Immature natural killer cell (primary cell): ENCODE measurements at regions not wholly inside any gene's neighbourhood (a gene's known extent, or its start where the extent isn't known, plus 50 kb on each side); places are given as distances from the start of the nearest gene placed in this dataset.
"Not testable (repeated sequence)": the region's sequence is repeated elsewhere in the genome, so short reads cannot be mapped to it uniquely, and the experiment has no call there.

Source experiments
- DNase-seq, 3 donors: peaks; one replicate each; pipeline ENCODE4 v3.0.0; 2022; ENCODE audit warnings: mixed read lengths in 1 of 3
- H3K27ac Mint-ChIP-seq, 6 donors: one replicate each; pipeline ENCODE4 v1.8.0; 2020; ENCODE audit warnings: mixed read lengths in 6 of 6, mild to moderate bottlenecking in 5 of 6, inconsistent platforms in 4 of 6, moderate library complexity in 3 of 6
- H3K27me3 Mint-ChIP-seq, 3 donors: one replicate each; pipeline ENCODE4 v1.8.0; 2020 to 2021; ENCODE audit warnings: low read depth in 3 of 3, mild to moderate bottlenecking in 3 of 3, mixed read lengths in 3 of 3, moderate library complexity in 3 of 3, inconsistent platforms in 1 of 3
- H3K36me3 Mint-ChIP-seq, 3 donors: one replicate each; pipeline ENCODE4 v1.8.0; 2020; ENCODE audit warnings: mixed read lengths in 3 of 3, inconsistent platforms in 2 of 3, mild to moderate bottlenecking in 2 of 3
- H3K4me1 Mint-ChIP-seq, 2 donors: one replicate each; pipeline ENCODE4 v1.8.0; 2020; ENCODE audit warnings: inconsistent platforms in 2 of 2, mild to moderate bottlenecking in 2 of 2, mixed read lengths in 2 of 2, moderate library complexity in 1 of 2
- H3K4me3 Mint-ChIP-seq, 5 donors: one replicate each; pipeline ENCODE4 v1.8.0; 2020; ENCODE audit warnings: mild to moderate bottlenecking in 5 of 5, mixed read lengths in 5 of 5, inconsistent platforms in 3 of 5, moderate library complexity in 3 of 5
- H3K9me3 Mint-ChIP-seq, 6 donors: one replicate each; pipeline ENCODE4 v1.8.0; 2020; ENCODE audit warnings: mild to moderate bottlenecking in 6 of 6, mixed read lengths in 6 of 6, inconsistent platforms in 4 of 6, moderate library complexity in 3 of 6

GRCh38 chr5:82905986-82906385 is 171.2 kb downstream of the TMEM167A start:
- H3K4me1 Mint-ChIP-seq = no peaks in the 10 kb centered on the region
- H3K9me3 Mint-ChIP-seq = peaks cover 4 to 18% (median 7%) of the 10 kb centered on the region in 6 donors
- H3K27me3 Mint-ChIP-seq = peaks cover 2 to 4% (median 2%) of the 10 kb centered on the region in 3 donors
- H3K27ac Mint-ChIP-seq = no peak overlapping the region
- no peak overlapping the region for H3K4me3 Mint-ChIP-seq
- H3K36me3 Mint-ChIP-seq = no peaks in the 10 kb centered on the region
- no peak for DNase-seq

GRCh38 chr5:82901281-82901888 is 175.8 kb downstream of the TMEM167A start:
- no peaks in the 10 kb centered on the region for H3K4me1 Mint-ChIP-seq
- H3K36me3 Mint-ChIP-seq = no peaks in the 10 kb centered on the region
- no peak overlapping the region for H3K4me3 Mint-ChIP-seq
- peaks cover 4 to 18% (median 8%) of the 10 kb centered on the region in 6 donors for H3K9me3 Mint-ChIP-seq
- DNase-seq = no peak
- H3K27ac Mint-ChIP-seq = no peak overlapping the region
- peaks cover 2 to 5% (median 4%) of the 10 kb centered on the region in 3 donors for H3K27me3 Mint-ChIP-seq

DNA sequence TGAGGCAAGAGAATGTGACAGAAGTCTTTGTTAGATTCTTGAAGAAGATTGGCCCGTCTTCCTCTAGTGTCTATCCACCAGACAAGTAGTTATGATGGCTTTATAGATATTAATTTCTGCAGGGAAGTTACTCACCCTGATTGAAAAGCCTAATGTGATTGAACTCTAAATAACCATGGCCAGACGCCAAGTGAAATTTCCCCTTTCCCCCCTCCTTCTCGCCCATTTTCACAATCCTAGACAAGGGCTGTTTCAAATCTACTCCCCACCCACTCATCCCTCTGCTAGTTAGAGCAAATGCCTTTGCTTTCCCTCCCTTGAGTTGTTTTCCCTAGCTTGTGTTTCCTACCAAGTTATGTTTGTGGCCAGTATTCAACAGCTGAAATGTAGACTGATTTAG is 182.5 kb downstream of the TMEM167A start:
- no peak for DNase-seq
- Mint-ChIP-seq H3K27ac (no peak overlapping the region), H3K9me3 (peaks cover 0 to 6% (median 0%) of the 10 kb centered on the region in 6 donors), H3K27me3 (peaks cover 0 to 4% (median 3%) of the 10 kb centered on the region in 3 donors), H3K4me3 (no peak overlapping the region), H3K4me1 (no peaks in the 10 kb centered on the region), H3K36me3 (no peaks in the 10 kb centered on the region)

GRCh38 chr5:82889088-82889487 is 188.1 kb downstream of the TMEM167A start:
- Mint-ChIP-seq H3K4me3 (no peak overlapping the region), H3K9me3 (peaks cover 0 to 6% (median 0%) of the 10 kb centered on the region in 6 donors), H3K27me3 (peaks cover 0 to 2% (median 2%) of the 10 kb centered on the region in 3 donors), H3K27ac (no peak overlapping the region), H3K4me1 (no peaks in the 10 kb centered on the region), H3K36me3 (no peaks in the 10 kb centered on the region)
- DNase-seq = no peak

DNA sequence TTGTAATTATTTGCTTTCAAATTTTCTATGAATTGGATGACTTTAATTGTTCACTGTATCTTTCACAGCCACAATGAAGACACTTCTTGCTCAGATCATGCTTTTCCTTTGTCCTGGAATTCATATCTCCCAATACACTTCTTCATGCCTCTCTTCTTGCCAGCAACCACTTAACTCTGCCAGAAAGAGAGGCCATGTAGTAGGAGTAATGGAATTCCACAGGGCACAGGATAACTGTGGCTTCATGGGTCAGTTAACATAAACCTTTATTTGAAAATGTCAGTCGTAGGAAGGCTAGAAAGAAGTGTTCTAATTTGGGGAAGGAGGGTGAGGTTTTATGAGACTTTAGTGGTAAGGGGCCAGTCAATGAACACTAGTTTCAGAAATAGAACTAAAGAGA is 190.3 kb downstream of the TMEM167A start:
- Mint-ChIP-seq H3K9me3 (peaks cover 0 to 6% (median 0%) of the 10 kb centered on the region in 6 donors), H3K27ac (no peak overlapping the region), H3K27me3 (peaks cover 0 to 2% (median 0%) of the 10 kb centered on the region in 3 donors), H3K4me1 (no peaks in the 10 kb centered on the region), H3K36me3 (no peaks in the 10 kb centered on the region), H3K4me3 (no peak overlapping the region)
- DNase-seq = no peak

- H3K27ac Mint-ChIP-seq = no peak overlapping the region
- no peaks in the 10 kb centered on the region for H3K36me3 Mint-ChIP-seq
- DNase-seq = no peak
- peaks cover 0 to 5% (median 0%) of the 10 kb centered on the region in 6 donors for H3K9me3 Mint-ChIP-seq
- no peaks in the 10 kb centered on the region for H3K4me1 Mint-ChIP-seq
- peaks cover 0 to 2% (median 0%) of the 10 kb centered on the region in 3 donors for H3K27me3 Mint-ChIP-seq
- peak overlapping the region in 1 of 5 donors; percentile 47 for H3K4me3 Mint-ChIP-seq
These were observed 191.4 kb downstream of the TMEM167A start for GRCh38 chr5:82885627-82886389.

GRCh38 chr5:82884821-82885471 is 192.2 kb downstream of the TMEM167A start:
- no peaks in the 10 kb centered on the region for H3K4me1 Mint-ChIP-seq
- H3K36me3 Mint-ChIP-seq = no peaks in the 10 kb centered on the region
- no peak overlapping the region for H3K4me3 Mint-ChIP-seq
- H3K27ac Mint-ChIP-seq = no peak overlapping the region
- H3K27me3 Mint-ChIP-seq = peaks cover 0 to 2% (median 0%) of the 10 kb centered on the region in 3 donors
- no peak for DNase-seq
- H3K9me3 Mint-ChIP-seq = peaks cover 3 to 8% (median 6%) of the 10 kb centered on the region in 6 donors

DNA sequence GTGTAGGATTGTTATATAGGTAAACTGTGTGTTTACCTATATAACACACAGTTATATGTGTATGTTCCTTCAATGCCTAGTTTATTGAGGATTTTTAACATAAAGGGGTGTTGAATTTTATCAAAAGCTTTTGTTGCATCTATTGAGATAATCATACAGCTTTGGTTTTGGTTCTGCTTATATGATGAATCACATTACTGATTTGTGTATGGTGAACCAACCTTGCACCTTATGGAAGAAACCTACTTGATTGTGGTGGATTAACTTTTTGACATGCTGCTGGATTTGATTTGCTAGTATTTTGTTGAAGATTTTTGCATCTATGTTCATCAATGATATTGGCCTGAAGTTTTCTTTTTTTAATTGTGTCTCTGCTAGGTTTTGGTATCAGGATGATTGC is 194.9 kb downstream of the TMEM167A start:
- Mint-ChIP-seq H3K36me3 (peaks cover 0 to 4% (median 0%) of the 10 kb centered on the region in 3 donors), H3K27me3 (peaks cover 0 to 2% (median 2%) of the 10 kb centered on the region in 3 donors), H3K9me3 (peaks cover 14 to 25% (median 17%) of the 10 kb centered on the region in 6 donors), H3K4me3 (no peak overlapping the region), H3K27ac (no peak overlapping the region), H3K4me1 (no peaks in the 10 kb centered on the region)
- no peak for DNase-seq

DNA sequence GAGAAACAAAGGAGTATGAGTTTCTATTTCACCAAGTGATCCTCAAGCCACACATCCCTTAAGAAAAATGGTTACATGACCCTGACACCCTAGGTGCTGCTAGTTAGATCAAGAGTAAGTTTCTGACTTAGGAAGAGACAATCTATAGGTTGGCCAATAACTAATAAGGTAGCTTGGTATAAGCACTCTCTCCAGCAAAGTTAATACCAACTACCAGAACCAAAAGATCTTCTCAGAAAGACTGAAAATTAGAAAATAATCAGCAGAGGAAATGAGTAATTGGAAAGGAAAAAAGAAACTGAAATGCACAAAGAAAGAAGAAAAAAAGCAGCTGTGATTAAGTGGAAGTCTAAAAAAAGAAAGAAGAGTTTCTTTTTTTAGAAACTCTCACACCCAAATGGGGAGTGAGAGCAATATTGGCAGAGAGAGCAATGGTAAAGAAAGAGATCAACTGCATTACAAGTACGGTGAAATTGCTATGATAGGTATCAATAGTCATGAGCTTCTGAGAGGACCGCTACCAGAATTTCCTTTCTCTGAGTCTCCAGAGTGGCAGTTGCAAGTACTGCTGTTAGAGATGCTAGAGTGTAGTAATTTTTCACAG is 195.5 kb downstream of the TMEM167A start:
- Mint-ChIP-seq H3K27me3 (peaks cover 0 to 2% (median 0%) of the 10 kb centered on the region in 3 donors), H3K4me1 (no peaks in the 10 kb centered on the region), H3K27ac (no peak overlapping the region), H3K4me3 (no peak overlapping the region), H3K36me3 (peaks cover 0 to 4% (median 0%) of the 10 kb centered on the region in 3 donors), H3K9me3 (peaks cover 14 to 31% (median 18%) of the 10 kb centered on the region in 6 donors)
- no peak for DNase-seq

GRCh38 chr5:82879089-82879488 is 198.1 kb downstream of the TMEM167A start:
- Mint-ChIP-seq H3K27me3 (peaks cover 0 to 2% (median 0%) of the 10 kb centered on the region in 3 donors), H3K36me3 (peaks cover 0 to 4% (median 0%) of the 10 kb centered on the region in 3 donors), H3K4me1 (no peaks in the 10 kb centered on the region), H3K27ac (no peak overlapping the region), H3K9me3 (peaks cover 14 to 32% (median 18%) of the 10 kb centered on the region in 6 donors), H3K4me3 (no peak overlapping the region)
- DNase-seq = no peak

GRCh38 chr5:82873452-82873851 is 203.7 kb downstream of the TMEM167A start:
- no peaks in the 10 kb centered on the region for H3K36me3 Mint-ChIP-seq
- H3K4me3 Mint-ChIP-seq = no peak overlapping the region
- no peak for DNase-seq
- H3K9me3 Mint-ChIP-seq = peaks cover 0 to 15% (median 5%) of the 10 kb centered on the region in 6 donors
- no peaks in the 10 kb centered on the region for H3K4me1 Mint-ChIP-seq
- no peak overlapping the region for H3K27ac Mint-ChIP-seq
- H3K27me3 Mint-ChIP-seq = peaks cover 0 to 2% (median 0%) of the 10 kb centered on the region in 3 donors

- H3K9me3 Mint-ChIP-seq = peaks cover 0 to 15% (median 4%) of the 10 kb centered on the region in 6 donors
- H3K27ac Mint-ChIP-seq, DNase-seq, H3K4me3 Mint-ChIP-seq, H3K36me3 Mint-ChIP-seq, H3K4me1 Mint-ChIP-seq, H3K27me3 Mint-ChIP-seq: not testable (repeated sequence)
These were observed 204.6 kb downstream of the TMEM167A start for GRCh38 chr5:82872321-82873288.

GRCh38 chr5:82865625-82866024 is 211.6 kb downstream of the TMEM167A start:
- Mint-ChIP-seq H3K36me3 (no peaks in the 10 kb centered on the region), H3K9me3 (peaks cover 0 to 5% (median 0%) of the 10 kb centered on the region in 6 donors), H3K27ac (no peak overlapping the region), H3K4me1 (no peaks in the 10 kb centered on the region), H3K4me3 (no peak overlapping the region), H3K27me3 (no peaks in the 10 kb centered on the region)
- DNase-seq = no peak
